H1 (cell line): ENCODE measurements at regions not wholly inside any gene's neighbourhood (a gene's known extent, or its start where the extent isn't known, plus 50 kb on each side); places are given as distances from the start of the nearest gene placed in this dataset.

Experiments used
- CTCF ChIA-PET: fragments of 300-600 bp; sonication (Branson Sonifier 250); formaldehyde crosslinking; loops from one replicate; lab custom pipeline; 2021; ENCODE audit not compliant: partially characterized antibody; lab: Charles Lee
- POLR2A ChIA-PET: fragments of 300-600 bp; sonication (Branson Sonifier 250); formaldehyde crosslinking; loops from one replicate; lab custom pipeline; 2021; ENCODE audit warnings: inconsistent platforms; ENCODE audit not compliant: partially characterized antibody; lab: Charles Lee
- DNase-seq, 2 experiments: peaks; one replicate each; pipeline versions ENCODE4 v3.0.0 to v3.0.0-alpha.2; 2010 to 2022; ENCODE audit warnings: low spot score in 2 of 2, low read depth in 1 of 2, mixed read lengths in 1 of 2
- FAIRE-seq: peaks from 2 replicates; lab custom pipeline; 2011; peaks lifted over from hg19 to GRCh38; lab: Jason Lieb, UNC
- H2AFZ ChIP-seq: 2 replicates; pipeline ENCODE4 v1.8.1; 2012; ENCODE audit warnings: low read length, inconsistent platforms
- H2AK5ac ChIP-seq: 2 replicates; pipeline ENCODE4 v1.6.1; 2013; ENCODE audit warnings: low read depth, low read length
- H2BK120ac ChIP-seq: replicated peaks from 2 replicates; pipeline ENCODE3; 2013; ENCODE audit warnings: low read depth, low read length, inconsistent platforms
- H2BK12ac ChIP-seq: 2 replicates; pipeline ENCODE4 v1.6.1; 2013; ENCODE audit warnings: low read depth, low read length
- H2BK15ac ChIP-seq: 2 replicates; pipeline ENCODE4 v1.6.1; 2013; ENCODE audit warnings: low read length
- H2BK20ac ChIP-seq: 2 replicates; pipeline ENCODE4 v1.6.1; 2013; ENCODE audit warnings: low read length
- H2BK5ac ChIP-seq: 2 replicates; pipeline ENCODE4 v1.6.1; 2013; ENCODE audit warnings: low read depth, low read length
- H3K14ac ChIP-seq: 2 replicates; pipeline ENCODE4 v1.6.1; 2013; ENCODE audit warnings: inconsistent platforms; ENCODE audit not compliant: insufficient read length
- H3K18ac ChIP-seq: 2 replicates; pipeline ENCODE4 v1.6.1; 2013; ENCODE audit warnings: low read length; ENCODE audit errors: extremely low read depth
- H3K23ac ChIP-seq: 2 replicates; pipeline ENCODE4 v1.6.1; 2013; ENCODE audit warnings: inconsistent platforms; ENCODE audit not compliant: insufficient read length
- H3K23me2 ChIP-seq: 2 replicates; pipeline ENCODE4 v1.6.1; 2013; ENCODE audit warnings: low read depth, low read length
- H3K27ac ChIP-seq: 2 replicates; pipeline ENCODE4 v1.6.1; 2011; ENCODE audit warnings: low read depth, low read length, inconsistent platforms
- H3K27me3 ChIP-seq, 4 experiments: replicated peaks in 1 of 4; 1 replicate in 1 of 4; 2 replicates in 3 of 4; pipeline versions ENCODE4 v1.6.1 to v1.8.1; 2011 to 2013; ENCODE audit warnings: low read length in 3 of 4, mild to moderate bottlenecking in 3 of 4, inconsistent platforms in 2 of 4, mixed read lengths in 2 of 4, moderate library complexity in 1 of 4; ENCODE audit not compliant: control insufficient read depth in 3 of 4, insufficient read depth in 3 of 4; ENCODE audit errors: extremely low read depth in 1 of 4
- H3K36me3 ChIP-seq, 4 experiments: 2 replicates each; pipeline versions ENCODE4 v1.6.1 to v1.8.1; 2011 to 2013; ENCODE audit warnings: mild to moderate bottlenecking in 4 of 4, low read length in 3 of 4, moderate library complexity in 2 of 4, control low read depth in 1 of 4, inconsistent platforms in 1 of 4; ENCODE audit not compliant: insufficient read depth in 4 of 4, control insufficient read depth in 2 of 4
- H3K4ac ChIP-seq: replicated peaks from 2 replicates; pipeline ENCODE3; 2013; ENCODE audit warnings: low read length, low read depth, mixed read lengths, inconsistent platforms; ENCODE audit not compliant: insufficient read length
- H3K4me1 ChIP-seq, 4 experiments: replicated peaks in 1 of 4; 1 replicate in 1 of 4; 2 replicates in 3 of 4; pipeline versions ENCODE4 v1.6.1 to v1.8.1; 2011 to 2013; ENCODE audit warnings: low read length in 3 of 4, inconsistent platforms in 2 of 4, mixed read lengths in 1 of 4; ENCODE audit not compliant: insufficient read depth in 4 of 4, control insufficient read depth in 3 of 4
- H3K4me2 ChIP-seq, 2 experiments: 2 replicates each; pipeline versions ENCODE4 v1.6.1 to v1.8.1; 2011 to 2013; ENCODE audit warnings: low read depth in 2 of 2, low read length in 2 of 2, control low read depth in 1 of 2, inconsistent platforms in 1 of 2, mild to moderate bottlenecking in 1 of 2; ENCODE audit not compliant: insufficient read depth in 1 of 2
- H3K4me3 ChIP-seq, 4 experiments: fragments of 200-600, 300-600 bp in 1 of 4; sonication (generic), shearing (Covaris generic), sonication (Bioruptor Twin) in 1 of 4; 2 replicates each; pipeline versions ENCODE4 v1.5.1 to v1.8.1; 2011 to 2016; ENCODE audit warnings: low read length in 4 of 4, low read depth in 3 of 4, control low read depth in 2 of 4, inconsistent platforms in 2 of 4, mild to moderate bottlenecking in 2 of 4, mixed read lengths in 1 of 4, moderate library complexity in 1 of 4; ENCODE audit not compliant: insufficient read depth in 2 of 4; ENCODE audit errors: extremely low read depth in 1 of 4
- H3K56ac ChIP-seq: replicated peaks from 2 replicates; pipeline ENCODE3; 2013; ENCODE audit warnings: low read depth, mild to moderate bottlenecking, mixed read lengths, low read length, inconsistent platforms; ENCODE audit not compliant: insufficient read length
- H3K79me1 ChIP-seq: 2 replicates; pipeline ENCODE4 v1.6.1; 2013; ENCODE audit warnings: low read depth, low read length, control low read depth
- H3K79me2 ChIP-seq, 2 experiments: 2 replicates each; pipeline versions ENCODE4 v1.6.1 to v1.8.1; 2012 to 2013; ENCODE audit warnings: low read length in 2 of 2, mild to moderate bottlenecking in 2 of 2, inconsistent platforms in 1 of 2; ENCODE audit not compliant: insufficient read depth in 2 of 2, control insufficient read depth in 1 of 2
- H3K9ac ChIP-seq, 4 experiments: replicated peaks in 1 of 4; 1 replicate in 1 of 4; 2 replicates in 3 of 4; pipeline versions ENCODE4 v1.6.1 to v1.8.1; 2011 to 2013; ENCODE audit warnings: low read depth in 3 of 4, low read length in 3 of 4, control low read depth in 2 of 4, mild to moderate bottlenecking in 2 of 4, moderate library complexity in 2 of 4, inconsistent platforms in 1 of 4; ENCODE audit errors: extremely low read depth in 1 of 4
- H3K9me3 ChIP-seq, 2 experiments: 2 replicates each; pipeline versions ENCODE4 v1.6.1 to v1.8.1; 2012 to 2013; ENCODE audit warnings: mild to moderate bottlenecking in 2 of 2, moderate library complexity in 2 of 2, control low read depth in 1 of 2, inconsistent platforms in 1 of 2, low read depth in 1 of 2, low read length in 1 of 2, mixed read lengths in 1 of 2; ENCODE audit not compliant: insufficient read depth in 2 of 2
- H4K20me1 ChIP-seq, 2 experiments: replicated peaks in 1 of 2; 2 replicates each; pipeline versions ENCODE3 to v1.8.1; 2011 to 2013; ENCODE audit warnings: inconsistent platforms in 2 of 2, low read length in 2 of 2, mild to moderate bottlenecking in 1 of 2; ENCODE audit not compliant: insufficient read depth in 2 of 2, control insufficient read depth in 1 of 2
- H4K5ac ChIP-seq: 2 replicates; pipeline ENCODE4 v1.6.1; 2013; ENCODE audit warnings: low read length, low read depth, mixed read lengths, inconsistent platforms; ENCODE audit not compliant: insufficient read length
- H4K8ac ChIP-seq: 2 replicates; pipeline ENCODE4 v1.8.0; 2013; ENCODE audit warnings: mild to moderate bottlenecking, moderate library complexity, low read length, inconsistent platforms; ENCODE audit not compliant: insufficient read depth; ENCODE audit errors: extremely low read depth
- H4K91ac ChIP-seq: replicated peaks from 2 replicates; pipeline ENCODE3; 2013; ENCODE audit warnings: low read length, mixed read lengths, inconsistent platforms; ENCODE audit not compliant: insufficient read length
- ASH2L ChIP-seq: fragments of 200-600, 300-600 bp; sonication (generic); IDR thresholded peaks from one replicate; pipeline ENCODE4 v1.7.1; 2017; ENCODE audit warnings: low read length
- BACH1 ChIP-seq: IDR thresholded peaks from 2 replicates; pipeline ENCODE4 v1.6.1; 2012; ENCODE audit warnings: low read length, improper control_type of control experiment
- CREB1 ChIP-seq: IDR thresholded peaks from 2 replicates; pipeline ENCODE4 v1.6.1; 2012; ENCODE audit warnings: inconsistent platforms
- CTBP2 ChIP-seq: IDR thresholded peaks from 2 replicates; pipeline ENCODE4 v1.7.0; 2011; ENCODE audit warnings: borderline replicate concordance, mild to moderate bottlenecking, moderate library complexity, mixed read lengths, low read length; ENCODE audit not compliant: insufficient read depth, insufficient read length
- POLR2A ChIP-seq, 2 experiments: IDR thresholded peaks; 1 replicate in 1 of 2; 2 replicates in 1 of 2; pipeline ENCODE4 v1.6.1; 2011; ENCODE audit warnings: low read depth in 2 of 2, low read length in 2 of 2, mild to moderate bottlenecking in 2 of 2; ENCODE audit errors: control extremely low read depth in 1 of 2
- RAD21 ChIP-seq, 2 experiments: IDR thresholded peaks in 1 of 2; conservative IDR thresholded peaks in 1 of 2; 2 replicates each; pipeline ENCODE4 v1.6.1; 2011; ENCODE audit warnings: low read depth in 2 of 2, low read length in 2 of 2, improper control_type of control experiment in 1 of 2, inconsistent platforms in 1 of 2, mild to moderate bottlenecking in 1 of 2, moderate library complexity in 1 of 2
- RXRA ChIP-seq: IDR thresholded peaks from 2 replicates; pipeline ENCODE4 v1.6.1; 2011; ENCODE audit warnings: low read depth, mild to moderate bottlenecking, low read length, moderate library complexity; ENCODE audit not compliant: insufficient read depth
- SIRT6 ChIP-seq: IDR thresholded peaks from one replicate; pipeline ENCODE4 v1.7.1; 2012; ENCODE audit warnings: low read length, inconsistent platforms
- SIX5 ChIP-seq: IDR thresholded peaks from 2 replicates; pipeline ENCODE4 v1.6.1; 2011; ENCODE audit warnings: mild to moderate bottlenecking, low read depth, low read length
- ZNF274 ChIP-seq: IDR thresholded peaks from 2 replicates; pipeline ENCODE4 v1.7.0; 2012; ENCODE audit warnings: low read length, borderline replicate concordance; ENCODE audit errors: extremely low read depth
- WGBS, 2 experiments: shearing (Covaris generic) in 1 of 2; methylation state at CpG; one replicate each; pipeline versions ENCODE4 v1.1.6 to v1.1.7; 2013 to 2015; ENCODE audit warnings: low lambda C conversion rate in 2 of 2, mixed read lengths in 2 of 2, inconsistent platforms in 1 of 2, low coverage in 1 of 2, missing lambda C conversion rate in 1 of 2; ENCODE audit not compliant: insufficient replicate concordance in 2 of 2, insufficient coverage in 1 of 2, insufficient read length in 1 of 2; ENCODE audit errors: extremely low coverage in 1 of 2, missing lambda C conversion rate in 1 of 2; 5-methylcytosine and 5-hydroxymethylcytosine counted together
- TF ChIP-seq, protein P1 (sequence below), 3 experiments: IDR thresholded peaks; 1 replicate in 2 of 3; 2 replicates in 1 of 3; pipeline versions ENCODE4 v1.5.1 to v1.6.1; 2011; ENCODE audit warnings: low read length in 3 of 3, mild to moderate bottlenecking in 3 of 3, inconsistent platforms in 2 of 3, low read depth in 1 of 3, moderate library complexity in 1 of 3; ENCODE audit not compliant: insufficient read depth in 1 of 3; ENCODE audit errors: control extremely low read depth in 1 of 3

DNA sequence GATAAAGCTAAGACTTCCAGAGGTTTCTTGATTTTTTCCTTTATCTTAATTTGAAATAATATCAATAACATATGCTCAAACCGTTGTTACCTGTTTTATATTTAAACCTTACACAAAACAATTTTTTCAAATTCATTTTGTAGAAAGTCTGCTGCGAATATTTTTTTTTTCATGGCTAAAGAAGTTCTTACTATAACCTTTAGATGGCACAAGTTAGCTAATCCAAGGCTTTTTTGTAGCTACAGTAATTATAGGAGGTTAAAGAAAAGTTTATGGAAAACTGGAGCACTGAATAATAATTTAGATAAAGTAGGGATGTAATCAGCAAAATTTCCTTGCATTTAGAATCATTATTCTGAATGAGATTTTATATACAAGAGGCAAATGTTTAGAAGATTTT is 78.0 kb upstream of the PNPT1 start:
- Histone ChIP-seq H3K9ac (no peak overlapping the region), H4K91ac (no peak overlapping the region), H2BK12ac (no peak overlapping the region), H3K4me2 (no peak overlapping the region), H3K9me3 (no peaks in the 10 kb centered on the region; a peak in 1 of 4 replicates), H3K14ac (no peak overlapping the region), H2AFZ (no peak overlapping the region), H3K36me3 (no peaks in the 10 kb centered on the region), H3K79me2 (no peaks in the 10 kb centered on the region), H3K79me1 (no peaks in the 10 kb centered on the region), H2BK20ac (no peak overlapping the region), H4K20me1 (no peaks in the 10 kb centered on the region), H3K4me3 (no peak overlapping the region), H3K4ac (no peak overlapping the region), H3K23ac (no peak overlapping the region), H3K27ac (no peak overlapping the region), H3K4me1 (no peaks in the 10 kb centered on the region), H3K18ac (no peak overlapping the region), H2AK5ac (no peak overlapping the region), H4K5ac (no peak overlapping the region), H3K23me2 (no peaks in the 10 kb centered on the region), H2BK5ac (no peak overlapping the region), H2BK120ac (no peak overlapping the region), H3K56ac (no peak overlapping the region), H4K8ac (no peak overlapping the region), H2BK15ac (no peak overlapping the region), H3K27me3 (no peaks in the 10 kb centered on the region)
- FAIRE-seq (peak; percentile 55), DNase-seq (no peak)
- ChIA-PET CTCF (interaction anchor here (0.6 to 3.2 kb wide), 29 partner anchors 9 to 355 kb away, joined by 3 to 43 read pairs (median 4); no protein-coding TSS in a partner anchor), POLR2A (interaction anchor here (1.0 kb wide), 1 partner anchor 190 kb away, joined by 4 read pairs; no protein-coding TSS in a partner anchor)
- 54% methylated on average over 2 of the region's 2 CpGs; no CpG with 5 or more reads in 1 of the 2 experiments for WGBS, 2 experiments
- TF ChIP-seq SIX5: no peak
- TF ChIP-seq, protein P1, sequence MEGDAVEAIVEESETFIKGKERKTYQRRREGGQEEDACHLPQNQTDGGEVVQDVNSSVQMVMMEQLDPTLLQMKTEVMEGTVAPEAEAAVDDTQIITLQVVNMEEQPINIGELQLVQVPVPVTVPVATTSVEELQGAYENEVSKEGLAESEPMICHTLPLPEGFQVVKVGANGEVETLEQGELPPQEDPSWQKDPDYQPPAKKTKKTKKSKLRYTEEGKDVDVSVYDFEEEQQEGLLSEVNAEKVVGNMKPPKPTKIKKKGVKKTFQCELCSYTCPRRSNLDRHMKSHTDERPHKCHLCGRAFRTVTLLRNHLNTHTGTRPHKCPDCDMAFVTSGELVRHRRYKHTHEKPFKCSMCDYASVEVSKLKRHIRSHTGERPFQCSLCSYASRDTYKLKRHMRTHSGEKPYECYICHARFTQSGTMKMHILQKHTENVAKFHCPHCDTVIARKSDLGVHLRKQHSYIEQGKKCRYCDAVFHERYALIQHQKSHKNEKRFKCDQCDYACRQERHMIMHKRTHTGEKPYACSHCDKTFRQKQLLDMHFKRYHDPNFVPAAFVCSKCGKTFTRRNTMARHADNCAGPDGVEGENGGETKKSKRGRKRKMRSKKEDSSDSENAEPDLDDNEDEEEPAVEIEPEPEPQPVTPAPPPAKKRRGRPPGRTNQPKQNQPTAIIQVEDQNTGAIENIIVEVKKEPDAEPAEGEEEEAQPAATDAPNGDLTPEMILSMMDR (IDR thresholded peaks at IDR 0.05; ENCODE audit: control extremely low read depth in 1 of 3, insufficient read depth in 1 of 3, low read depth in 1 of 3, low read length in 3 of 3): peak in 2 of 3 experiments; percentile 20 to 35; a peak in 2 of 4 replicates
- no peak for TF ChIP-seq RXRA
- TF ChIP-seq BACH1: no peak
- no peak for TF ChIP-seq ZNF274
- peak in 1 of 2 experiments; percentile 66; a peak in 3 of 4 replicates for TF ChIP-seq RAD21 (IDR thresholded peaks at IDR 0.05 in 1 of 2, conservative IDR thresholded peaks at IDR 0.05 in 1 of 2; ENCODE audit: low read depth in 2 of 2, low read length in 2 of 2)
- TF ChIP-seq POLR2A (IDR thresholded peaks at IDR 0.05; ENCODE audit: control extremely low read depth in 1 of 2, low read depth in 2 of 2, low read length in 2 of 2): no peak
- TF ChIP-seq ASH2L: no peak
- TF ChIP-seq SIRT6: no peak
- TF ChIP-seq CREB1: no peak
- TF ChIP-seq CTBP2: no peak
